ENCODE measurements at regions not wholly inside any gene's neighbourhood (a gene's known extent, or its start where the extent isn't known, plus 50 kb on each side); places are given as distances from the start of the nearest gene placed in this dataset.

DNA sequence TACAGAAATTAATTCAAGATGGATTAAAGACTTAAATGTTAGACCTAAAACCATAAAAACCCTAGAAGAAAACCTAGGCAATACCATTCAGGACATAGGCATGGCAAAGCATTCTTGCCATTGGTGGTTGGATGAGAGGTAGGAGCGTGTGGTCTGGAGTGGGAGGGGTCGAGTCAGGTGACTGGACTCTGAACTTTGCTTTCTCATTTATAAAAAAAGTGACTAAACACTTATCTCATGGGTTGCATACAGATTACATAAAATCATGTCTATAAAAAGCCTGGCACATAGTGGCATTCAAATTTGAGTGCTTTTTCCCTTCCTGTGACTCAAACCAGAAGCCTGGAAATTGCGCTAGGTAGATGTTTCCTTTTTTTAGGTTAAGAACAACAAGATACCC lies 159.7 kb upstream of the SHISA6 start:
- DNase-seq (ENCODE audit: low spot score) = no peak

DNA sequence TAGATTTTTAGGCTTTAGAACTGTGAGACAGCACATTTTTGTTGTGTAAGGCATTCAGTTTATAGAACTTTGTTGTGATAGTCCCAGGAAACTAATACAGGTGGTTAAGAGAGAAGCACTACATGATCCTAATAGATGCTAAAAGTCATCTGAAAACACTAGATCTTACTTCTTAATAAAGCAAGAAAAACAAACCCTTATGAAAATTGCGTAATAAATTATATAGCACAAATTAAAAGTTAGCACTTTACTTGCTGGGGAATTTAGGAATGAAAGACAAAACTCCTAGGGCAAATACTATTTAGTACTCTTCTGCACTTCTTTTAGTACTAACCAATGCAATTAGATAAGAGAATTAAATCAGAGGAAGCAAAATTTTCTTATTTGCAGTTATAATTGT lies 163.3 kb upstream of the SHISA6 start:
- DNase-seq (ENCODE audit: low spot score) = no peak

DNA sequence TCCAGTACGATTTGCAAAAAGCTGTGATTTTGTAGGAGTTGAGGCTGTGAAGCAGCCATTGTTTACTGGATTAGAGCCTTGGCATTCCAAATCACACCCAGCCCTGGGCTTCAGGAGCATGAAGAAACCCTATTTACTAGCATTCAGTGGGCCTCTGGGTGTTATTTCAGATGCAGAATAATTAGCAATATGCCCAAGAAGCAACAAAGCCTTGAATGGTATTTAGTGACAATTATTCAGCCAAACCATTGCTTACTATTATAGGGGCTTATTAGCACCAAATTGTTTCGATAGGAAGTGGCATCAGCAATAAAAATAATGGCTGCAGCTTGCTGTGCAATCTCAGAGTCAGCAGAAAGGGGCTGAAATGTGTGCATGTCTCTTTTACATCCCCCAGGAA lies 166.6 kb upstream of the SHISA6 start:
- DNase-seq (ENCODE audit: low spot score) = no peak

DNA sequence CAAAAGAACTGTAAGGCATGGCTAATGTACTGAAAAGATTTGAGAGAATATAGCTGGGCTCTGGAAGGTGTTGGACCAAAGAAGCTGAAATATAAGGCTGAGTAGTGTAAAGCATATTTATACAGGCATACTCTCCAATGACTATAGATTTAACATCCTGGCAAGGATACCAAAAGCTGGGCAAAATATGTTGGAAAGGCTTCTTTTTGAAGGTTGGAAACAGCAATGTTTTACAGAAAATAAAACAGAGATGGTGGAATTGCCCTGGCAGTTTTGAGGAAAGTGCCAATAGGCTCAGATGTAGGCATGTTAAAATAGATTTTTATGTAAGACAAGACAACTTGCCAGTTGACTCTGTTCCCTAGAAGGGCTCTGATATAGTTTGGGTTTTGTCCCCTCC lies 184.1 kb upstream of the SHISA6 start:
- no peak for DNase-seq (ENCODE audit: low spot score)

DNA sequence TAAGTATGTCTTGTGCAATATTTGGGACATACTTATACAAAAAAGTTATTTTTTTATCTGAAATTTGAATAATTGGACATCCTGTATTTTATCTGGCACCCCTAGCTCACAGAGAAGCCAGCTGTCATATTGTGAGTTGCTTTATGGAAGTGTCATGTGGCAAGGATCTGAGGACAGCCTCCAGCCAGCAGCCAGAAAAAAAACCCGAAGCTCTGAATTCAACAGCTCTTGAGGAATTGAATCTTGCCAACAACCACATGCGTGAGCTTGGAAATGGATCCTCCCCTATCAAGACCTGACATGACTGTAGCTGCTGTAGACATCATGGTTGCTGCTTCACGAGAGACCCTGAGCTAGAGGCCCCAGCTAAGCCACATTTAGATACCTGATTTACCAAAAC lies 187.2 kb upstream of the SHISA6 start:
- DNase-seq (ENCODE audit: low spot score) = no peak

DNA sequence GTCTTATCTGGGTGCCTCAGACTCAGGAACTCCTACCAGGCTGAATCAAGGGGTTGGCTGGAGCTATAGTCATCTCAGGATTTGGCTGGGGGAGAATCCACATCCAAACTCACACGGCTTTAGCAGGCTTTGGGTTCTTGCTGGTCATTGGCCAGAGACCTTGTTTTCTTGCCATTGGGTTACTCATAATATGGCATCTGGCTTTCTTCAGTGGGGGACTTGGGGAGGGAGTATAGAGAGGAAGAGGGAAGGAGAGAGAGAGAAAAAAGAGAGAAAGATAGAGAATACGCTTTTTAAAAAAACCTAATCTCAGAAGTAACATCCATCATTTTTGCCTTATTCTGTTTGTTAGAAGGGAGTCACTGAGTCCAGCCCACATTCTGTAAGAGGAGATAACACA lies 191.5 kb upstream of the SHISA6 start:
- DNase-seq (ENCODE audit: low spot score) = no peak

DNA sequence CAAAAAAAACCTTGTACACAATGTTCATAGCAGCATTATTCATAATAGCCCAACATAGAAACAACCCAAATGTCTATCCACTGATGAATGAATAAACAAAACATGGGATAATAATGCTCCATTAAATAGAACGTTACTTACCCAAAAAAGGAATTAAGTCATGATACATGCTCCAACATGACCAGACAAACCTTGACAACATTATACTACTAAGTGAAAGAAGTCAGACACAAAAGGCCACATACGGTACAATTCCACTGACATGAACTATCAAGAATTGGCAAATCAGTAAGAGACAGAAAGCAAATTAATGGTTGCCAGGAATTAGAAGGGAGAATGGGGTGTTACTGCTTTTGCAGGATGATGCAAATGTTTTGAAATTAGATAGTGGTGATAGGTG lies 193.8 kb upstream of the SHISA6 start:
- DNase-seq (ENCODE audit: low spot score) = no peak

DNA sequence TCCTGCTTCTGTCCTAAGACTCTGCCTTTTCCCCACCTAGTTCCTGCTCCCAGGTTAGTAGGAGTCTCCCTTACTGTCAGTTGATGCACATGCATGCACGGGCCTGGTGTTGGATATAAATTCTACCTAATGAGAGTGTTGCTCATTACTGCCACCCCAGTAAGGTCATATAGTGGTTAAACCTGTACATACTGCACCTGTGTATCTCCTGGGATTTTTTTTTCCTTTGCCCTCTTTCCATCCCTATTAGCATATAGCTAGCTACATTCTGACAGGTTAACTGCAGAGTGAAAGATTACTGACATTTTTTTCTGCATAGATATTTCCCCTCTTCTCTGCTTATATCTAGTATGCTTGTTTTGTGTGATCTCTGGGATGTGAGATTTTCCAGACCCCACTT lies 201.5 kb upstream of the PIRT start:
- DNase-seq (ENCODE audit: low spot score) = no peak

DNA sequence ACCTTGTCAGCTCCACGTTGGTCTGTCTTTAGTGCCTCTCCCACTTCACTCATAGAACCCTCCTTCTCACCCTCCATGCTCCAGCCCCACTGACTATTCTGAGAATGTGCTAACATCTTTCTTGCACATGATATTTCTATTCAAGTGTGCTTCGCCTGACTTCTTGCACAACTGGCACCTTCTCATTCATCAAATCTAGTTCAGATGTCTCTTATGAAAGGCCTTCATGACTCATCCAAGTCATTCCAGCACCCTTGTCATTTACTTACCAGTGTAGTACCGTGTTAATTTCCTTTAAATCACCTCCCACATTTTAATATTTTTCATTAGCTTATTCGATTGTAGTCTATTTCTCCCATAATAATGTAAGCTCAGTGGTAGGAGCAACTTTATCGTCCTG lies 197.8 kb upstream of the PIRT start:
- no peak for DNase-seq (ENCODE audit: low spot score)

DNA sequence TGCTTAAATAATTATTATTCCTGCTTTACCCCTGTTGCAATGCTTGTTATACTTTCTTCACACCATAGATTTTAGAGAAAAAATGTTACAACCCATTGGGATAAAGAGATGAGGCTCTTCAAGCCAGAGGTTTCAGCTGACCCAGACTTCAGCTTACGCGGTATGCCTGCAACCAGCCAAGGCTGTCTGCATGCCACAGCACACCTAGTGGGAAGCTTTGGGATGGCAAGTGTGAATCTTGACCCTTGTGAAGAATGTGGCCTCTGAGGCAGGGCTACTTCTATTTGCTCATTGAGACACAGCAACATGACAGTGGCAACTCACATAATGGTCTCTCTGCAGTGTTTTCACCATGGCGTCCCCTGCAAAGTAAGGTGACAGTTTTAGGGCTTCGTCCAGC lies 193.9 kb upstream of the PIRT start:
- no peak for DNase-seq (ENCODE audit: low spot score)

DNA sequence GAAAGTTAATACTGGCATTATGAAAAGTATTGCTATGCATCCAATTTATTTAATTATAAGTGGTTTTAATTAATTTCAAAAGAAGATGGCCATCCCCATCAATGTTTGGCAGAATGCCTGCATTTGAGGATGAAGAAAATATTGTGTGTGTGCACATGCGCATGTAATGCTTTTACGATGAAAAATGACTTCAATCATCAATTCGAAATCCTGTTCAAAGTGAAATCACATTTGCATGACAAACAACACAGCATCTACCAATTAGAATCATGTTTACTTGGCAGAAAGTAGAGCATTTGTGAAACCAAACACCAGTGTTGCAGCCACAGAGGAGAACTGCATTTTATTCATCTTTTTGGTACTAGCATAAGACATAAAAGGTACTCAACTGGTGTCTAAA lies 191.9 kb upstream of the PIRT start:
- no peak for DNase-seq (ENCODE audit: low spot score)

DNA sequence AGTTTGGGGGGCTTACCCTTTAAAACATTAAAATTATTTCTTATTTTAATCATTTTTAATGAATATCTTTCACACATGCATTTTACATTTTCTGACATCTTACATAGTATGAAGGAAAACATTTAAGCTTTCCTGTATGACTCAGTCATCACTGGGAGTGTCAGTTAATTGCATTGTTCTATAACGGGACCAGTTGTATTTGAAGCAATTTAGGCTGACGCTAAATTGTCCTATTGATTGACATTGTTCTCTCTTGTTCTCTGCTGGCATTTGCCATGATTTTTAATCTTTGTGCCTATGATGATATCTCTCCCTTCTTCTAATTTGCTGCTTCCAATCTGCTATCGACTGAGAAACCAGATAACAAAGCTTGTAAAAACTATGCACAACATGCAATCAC lies 190.5 kb upstream of the PIRT start:
- no peak for DNase-seq (ENCODE audit: low spot score)

DNA sequence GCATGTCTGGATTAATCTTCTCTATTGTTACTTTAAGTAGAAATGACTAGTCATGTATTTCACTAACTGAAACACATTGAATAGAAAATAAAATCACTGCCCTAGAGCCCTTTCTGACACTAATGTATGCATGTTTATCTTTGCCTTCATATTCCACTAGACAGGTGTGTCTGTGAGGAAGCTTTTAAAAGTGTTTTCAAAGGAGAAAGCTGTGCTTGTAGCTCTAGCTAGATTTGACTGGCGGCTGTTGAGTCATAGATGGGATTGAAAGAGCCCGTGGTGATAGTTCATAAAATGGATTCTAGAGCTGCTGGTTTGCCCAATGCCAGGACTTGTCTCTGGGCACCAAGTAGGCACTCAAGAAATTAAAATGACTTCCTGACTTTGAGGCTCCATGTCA lies 189.0 kb upstream of the PIRT start:
- DNase-seq (ENCODE audit: low spot score) = no peak

DNA sequence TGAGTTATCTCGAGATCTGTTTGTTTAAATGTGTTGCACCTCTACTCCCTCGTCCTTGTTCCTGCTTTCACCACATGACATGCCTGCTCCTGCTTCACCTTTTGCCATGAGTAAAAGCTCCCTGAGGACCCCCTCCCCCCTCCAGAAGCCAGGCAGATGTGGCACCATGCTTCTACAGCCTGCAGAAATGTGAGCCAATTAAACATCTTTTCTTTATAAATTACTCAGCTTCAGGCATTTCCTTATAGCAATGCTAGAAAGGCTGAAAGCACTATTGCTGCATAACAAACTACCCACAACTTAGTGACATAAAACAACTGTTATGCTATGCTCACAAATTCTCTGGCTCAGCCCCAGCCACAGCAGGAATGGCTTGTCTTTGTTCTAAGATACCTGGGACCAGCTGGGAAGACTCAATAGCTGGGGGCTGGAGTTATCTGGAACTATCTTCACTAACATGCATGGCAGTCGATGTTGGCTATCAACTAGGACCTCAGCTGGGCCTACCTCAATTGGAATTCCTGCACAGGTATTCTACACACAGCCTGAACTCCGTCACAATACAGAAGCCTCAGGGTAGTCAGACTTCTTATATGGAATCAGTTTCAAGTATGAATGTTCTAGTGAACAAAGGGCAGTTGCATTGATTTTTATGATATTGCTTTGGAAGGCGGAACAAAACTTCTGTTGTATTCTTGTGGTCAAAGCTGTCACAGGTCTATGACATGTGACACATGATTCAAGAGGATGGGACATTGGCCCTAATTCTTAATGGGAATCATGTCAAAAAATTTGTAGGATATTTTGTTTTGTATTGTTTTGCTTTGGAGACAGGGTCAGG lies 186.0 kb upstream of the PIRT start:
- DNase-seq (ENCODE audit: low spot score) = no peak

DNA sequence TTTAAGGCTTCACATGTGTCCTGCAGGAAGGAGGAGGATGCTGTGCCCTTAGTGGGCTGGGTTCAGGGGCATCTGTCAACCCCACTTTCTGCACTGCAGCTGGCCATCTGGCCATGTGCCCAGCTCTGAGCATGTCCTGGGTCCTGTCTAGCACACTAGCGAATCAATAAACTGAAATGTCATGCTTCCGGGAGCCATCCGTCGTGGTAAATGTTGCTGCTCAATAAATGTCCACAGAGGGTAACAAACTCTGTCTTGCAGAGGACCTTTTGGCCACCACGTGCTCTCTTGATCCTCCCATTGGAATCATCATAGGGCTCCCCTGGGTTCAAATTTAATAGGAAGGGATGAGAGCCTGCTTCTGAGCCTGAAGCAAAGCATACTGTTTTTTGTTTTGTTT lies 168.6 kb upstream of the PIRT start:
- DNase-seq (ENCODE audit: low spot score) = no peak

DNA sequence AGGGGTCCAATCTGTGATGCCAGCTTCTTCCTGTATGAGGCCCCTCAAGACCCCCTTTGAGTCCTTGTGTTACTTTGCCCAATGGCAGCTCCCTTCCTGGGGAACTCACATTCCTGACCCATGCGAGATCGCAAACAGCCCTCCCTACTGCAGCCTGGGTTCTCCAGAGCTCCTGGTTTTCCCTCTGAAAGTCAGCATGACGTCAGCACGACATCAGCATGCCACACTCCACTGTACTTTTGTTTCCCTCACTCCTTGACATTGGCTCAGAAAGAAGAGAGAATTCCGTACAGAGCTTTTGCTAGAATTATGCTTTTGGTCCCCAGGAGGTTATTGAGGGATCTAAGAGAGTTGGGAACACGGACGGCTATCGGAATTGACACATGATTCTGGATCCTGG lies 168.1 kb upstream of the PIRT start:
- no peak for DNase-seq (ENCODE audit: low spot score)

DNA sequence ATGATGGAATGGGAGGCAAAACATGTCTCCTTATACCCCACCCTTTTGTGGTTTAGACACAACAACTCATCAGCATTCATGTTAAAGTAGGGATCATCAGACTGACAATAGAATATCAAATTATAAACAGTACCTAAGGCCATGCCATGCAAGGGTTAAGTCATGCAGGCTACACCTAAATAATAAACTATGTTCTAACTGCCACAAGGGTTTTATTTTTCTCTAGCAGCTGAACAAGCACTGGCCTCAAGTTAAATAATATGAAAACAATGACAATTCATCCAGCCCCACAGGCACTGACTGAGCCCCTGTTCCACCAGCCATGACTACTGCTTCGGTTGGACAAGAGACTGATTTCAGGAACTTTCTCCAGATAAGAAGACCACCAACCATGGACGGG lies 164.5 kb upstream of the PIRT start:
- no peak for DNase-seq (ENCODE audit: low spot score)

DNA sequence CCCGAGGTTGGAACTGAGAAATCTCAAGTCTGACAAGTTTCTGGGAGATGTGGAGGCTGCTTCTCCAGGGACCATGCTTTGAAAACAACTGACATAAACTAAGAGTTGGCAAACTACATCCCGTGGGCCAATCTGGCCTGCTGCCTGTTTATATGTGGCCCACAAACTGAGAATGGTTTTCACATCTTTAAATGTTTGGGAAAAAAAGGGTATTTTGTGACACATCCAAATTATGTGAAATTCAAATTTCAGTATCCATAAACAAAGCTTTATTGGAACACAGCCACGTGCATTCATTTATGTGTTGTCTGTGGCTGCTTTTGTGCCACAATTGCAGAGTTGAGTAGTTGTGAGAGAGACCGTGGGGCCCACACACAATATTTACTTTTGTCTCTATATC lies 163.8 kb upstream of the PIRT start:
- no peak for DNase-seq (ENCODE audit: low spot score)

DNA sequence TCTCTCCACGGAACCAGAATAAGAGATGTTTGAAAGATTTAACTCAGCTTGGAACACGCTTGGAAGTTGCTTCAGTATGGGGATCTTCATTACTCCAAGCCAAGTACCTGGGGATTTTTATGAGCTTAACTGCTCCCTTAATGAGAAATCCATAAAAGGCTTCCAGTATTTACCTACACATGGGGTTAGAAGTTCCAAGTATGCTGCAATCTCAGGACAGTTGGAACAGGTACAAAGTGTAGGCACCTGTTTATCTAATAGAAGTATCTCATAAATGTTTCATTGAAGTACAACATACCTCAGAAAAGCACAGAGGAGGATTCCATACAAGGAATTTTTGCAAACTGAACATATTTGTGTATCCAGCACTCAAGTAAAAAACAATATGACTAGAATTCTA lies 161.6 kb upstream of the PIRT start:
- DNase-seq (ENCODE audit: low spot score) = no peak

DNA sequence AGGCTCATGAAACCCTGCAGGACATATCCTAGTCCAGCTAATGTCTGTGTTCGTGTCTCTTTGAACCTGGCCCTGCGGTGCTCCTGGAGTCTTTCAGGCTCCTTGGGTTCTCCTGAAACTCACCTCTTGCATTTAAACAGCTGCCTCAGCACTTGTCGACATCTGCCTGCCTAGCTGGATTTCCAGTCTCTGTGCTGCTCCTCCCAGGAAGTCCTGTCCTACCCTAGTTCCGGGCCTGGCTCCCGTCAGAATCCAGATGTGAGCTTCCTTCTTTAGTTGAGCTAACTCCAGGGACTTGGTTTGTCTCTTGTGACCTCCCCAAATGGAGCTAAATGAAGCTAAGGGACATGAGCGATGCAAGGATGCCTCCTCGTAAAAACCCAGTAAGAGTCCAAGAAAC lies 155.2 kb upstream of the PIRT start:
- no peak for DNase-seq (ENCODE audit: low spot score)

DNA sequence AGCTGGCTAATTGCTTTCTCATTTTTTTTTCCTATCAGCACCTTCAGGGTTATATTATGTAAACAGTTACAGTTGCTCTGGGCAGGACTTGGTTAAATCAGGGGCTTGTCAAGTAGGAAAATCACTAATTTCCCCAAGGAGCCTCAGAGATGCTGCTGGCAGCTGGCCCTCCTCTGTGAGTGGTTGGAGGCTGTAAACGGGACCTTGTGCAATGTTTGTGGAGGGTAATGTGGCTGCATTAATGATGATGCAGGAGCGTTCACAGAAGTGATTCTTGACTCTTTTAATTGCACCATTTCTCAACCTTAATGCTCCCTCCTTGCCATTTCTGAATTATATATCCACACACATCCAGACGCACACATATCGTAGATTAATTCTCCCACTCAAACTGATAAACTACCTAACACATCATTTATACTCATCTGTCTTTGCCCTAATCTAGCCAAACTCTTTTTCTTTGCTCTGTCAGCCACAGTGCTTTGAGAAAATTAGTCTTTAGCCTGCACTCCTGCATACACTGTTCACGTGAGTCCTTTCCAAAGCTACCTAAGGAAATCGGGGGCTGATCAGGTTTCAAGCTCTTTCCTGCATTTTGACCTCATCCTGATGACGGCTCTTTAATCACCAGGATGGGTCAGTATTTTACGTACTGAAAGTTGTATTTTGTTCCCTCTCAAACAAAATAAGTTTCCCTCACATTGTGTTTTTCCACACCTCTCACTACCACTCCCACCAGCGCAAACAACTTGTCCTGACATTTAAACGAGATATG lies 154.4 kb upstream of the PIRT start:
- DNase-seq (ENCODE audit: low spot score) = no peak

DNA sequence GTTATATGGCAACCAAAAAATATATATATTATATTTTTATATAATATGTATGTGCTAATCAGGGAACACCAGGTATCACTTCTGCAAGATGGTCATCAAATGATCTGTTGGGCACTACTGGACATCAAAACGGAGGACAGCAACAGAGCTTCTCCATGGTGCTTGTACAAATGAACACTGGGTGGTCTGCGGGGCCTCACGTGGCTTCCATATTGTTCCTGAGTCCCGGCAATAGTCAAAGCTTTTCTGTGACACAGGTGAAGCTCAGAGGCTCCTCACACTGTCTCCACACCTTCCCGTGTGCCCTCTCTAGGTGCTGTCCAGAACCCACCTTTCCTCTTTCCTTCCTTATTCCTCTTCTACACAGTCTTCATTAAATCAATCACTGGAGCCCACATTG lies 149.9 kb upstream of the PIRT start:
- DNase-seq (ENCODE audit: low spot score) = no peak

DNA sequence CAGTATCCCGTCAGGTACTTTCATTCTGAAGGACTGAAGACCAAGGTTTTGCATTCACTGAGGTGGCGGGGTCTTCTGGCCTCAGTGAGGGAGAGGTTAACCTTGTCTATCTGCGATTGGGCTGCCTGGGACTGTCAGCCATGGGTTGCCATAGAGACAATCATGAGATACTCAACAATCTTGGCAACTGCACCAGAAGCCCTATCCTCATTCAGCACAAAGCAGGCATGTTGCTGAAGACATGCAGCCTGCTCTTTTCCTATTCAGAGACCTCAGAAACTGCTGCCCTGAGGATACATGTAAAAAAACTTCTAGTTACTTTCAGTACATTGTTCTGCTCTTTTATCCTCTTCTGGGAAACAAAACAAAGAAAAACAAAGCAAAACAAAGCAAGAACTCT lies 146.3 kb upstream of the PIRT start:
- no peak for DNase-seq (ENCODE audit: low spot score)

DNA sequence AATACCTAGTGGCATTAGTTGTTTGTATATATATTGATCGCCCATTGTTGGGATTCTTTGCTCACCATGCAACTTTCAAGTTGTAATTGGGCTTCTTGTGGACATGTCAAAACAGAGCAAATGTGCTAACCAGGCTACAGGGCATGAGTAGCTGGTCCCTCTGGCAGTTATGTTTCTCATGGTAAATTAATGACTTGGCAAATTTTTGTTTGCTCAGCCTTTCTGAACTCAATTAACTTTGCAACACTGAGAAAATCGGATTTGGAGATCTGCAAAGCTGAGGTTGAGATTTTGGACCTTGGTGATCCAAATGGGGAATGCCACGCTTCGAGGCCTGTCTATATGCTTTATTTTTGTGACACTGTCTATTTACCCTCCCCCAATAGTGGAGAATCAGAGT lies 138.5 kb upstream of the PIRT start:
- DNase-seq (ENCODE audit: low spot score) = no peak
